ENCODE measurements at regions not wholly inside any gene's neighbourhood (a gene's known extent, or its start where the extent isn't known, plus 50 kb on each side); places are given as distances from the start of the nearest gene placed in this dataset.

- no peaks in the 10 kb centered on the region for H3K27me3 Mint-ChIP-seq (ENCODE audit: unreplicated experiment)
- H3K27ac Mint-ChIP-seq (ENCODE audit: unreplicated experiment), result no peak overlapping the region
- CTCF ChIA-PET, result no interaction called here
- intact Hi-C loops (cut with micrococcal nuclease; ENCODE audit: unreplicated experiment), result no loop called here
- peaks cover 13% of the 10 kb centered on the region for H3K4me1 Mint-ChIP-seq (ENCODE audit: low read depth, unreplicated experiment)
- TF ChIP-seq, protein P1, sequence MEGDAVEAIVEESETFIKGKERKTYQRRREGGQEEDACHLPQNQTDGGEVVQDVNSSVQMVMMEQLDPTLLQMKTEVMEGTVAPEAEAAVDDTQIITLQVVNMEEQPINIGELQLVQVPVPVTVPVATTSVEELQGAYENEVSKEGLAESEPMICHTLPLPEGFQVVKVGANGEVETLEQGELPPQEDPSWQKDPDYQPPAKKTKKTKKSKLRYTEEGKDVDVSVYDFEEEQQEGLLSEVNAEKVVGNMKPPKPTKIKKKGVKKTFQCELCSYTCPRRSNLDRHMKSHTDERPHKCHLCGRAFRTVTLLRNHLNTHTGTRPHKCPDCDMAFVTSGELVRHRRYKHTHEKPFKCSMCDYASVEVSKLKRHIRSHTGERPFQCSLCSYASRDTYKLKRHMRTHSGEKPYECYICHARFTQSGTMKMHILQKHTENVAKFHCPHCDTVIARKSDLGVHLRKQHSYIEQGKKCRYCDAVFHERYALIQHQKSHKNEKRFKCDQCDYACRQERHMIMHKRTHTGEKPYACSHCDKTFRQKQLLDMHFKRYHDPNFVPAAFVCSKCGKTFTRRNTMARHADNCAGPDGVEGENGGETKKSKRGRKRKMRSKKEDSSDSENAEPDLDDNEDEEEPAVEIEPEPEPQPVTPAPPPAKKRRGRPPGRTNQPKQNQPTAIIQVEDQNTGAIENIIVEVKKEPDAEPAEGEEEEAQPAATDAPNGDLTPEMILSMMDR (IDR thresholded peaks at IDR 0.05; ENCODE audit: unreplicated experiment), result no peak
- no peak for DNase-seq
- no peak overlapping the region for H3K4me3 Mint-ChIP-seq (ENCODE audit: low read depth, unreplicated experiment)
- BruUV-seq (replicated peaks), result no TSS peak
- H3K36me3 Mint-ChIP-seq (ENCODE audit: insufficient read depth, unreplicated experiment), result no peaks in the 10 kb centered on the region
- no peaks in the 10 kb centered on the region for H3K9me3 Mint-ChIP-seq (ENCODE audit: low read depth, unreplicated experiment)
Measured at GRCh38 chr13:38415233-38415632, 65.6 kb downstream of the UFM1 start.

DNA sequence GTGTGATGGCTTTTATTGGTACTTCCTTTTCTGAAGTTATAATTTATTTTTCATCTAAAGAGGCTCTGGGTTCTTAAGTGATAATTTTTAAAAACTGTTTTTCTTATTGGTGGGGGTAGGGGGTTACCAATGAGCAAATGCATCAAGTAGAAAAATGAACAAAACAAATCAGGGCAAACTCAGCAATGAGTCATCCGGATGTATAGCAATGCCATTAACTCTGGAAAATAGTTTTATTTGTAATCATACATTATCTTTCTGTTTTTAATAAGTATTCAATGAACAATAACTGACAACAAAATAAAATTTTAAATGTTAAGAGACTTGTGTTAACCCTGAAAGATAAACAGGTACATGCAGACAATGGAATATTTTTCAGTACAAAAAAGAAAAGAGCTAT is 67.6 kb downstream of the UFM1 start:
- no peaks in the 10 kb centered on the region for H3K27me3 Mint-ChIP-seq (ENCODE audit: unreplicated experiment)
- DNase-seq, result no peak
- no TSS peak for BruUV-seq (replicated peaks)
- TF ChIP-seq, protein P1 (IDR thresholded peaks at IDR 0.05; ENCODE audit: unreplicated experiment), result no peak
- no peaks in the 10 kb centered on the region for H3K9me3 Mint-ChIP-seq (ENCODE audit: low read depth, unreplicated experiment)
- intact Hi-C loops (cut with micrococcal nuclease; ENCODE audit: unreplicated experiment), result no loop called here
- CTCF ChIA-PET, result no interaction called here
- H3K4me1 Mint-ChIP-seq (ENCODE audit: low read depth, unreplicated experiment), result no peaks in the 10 kb centered on the region
- no peak overlapping the region for H3K27ac Mint-ChIP-seq (ENCODE audit: unreplicated experiment)
- H3K36me3 Mint-ChIP-seq (ENCODE audit: insufficient read depth, unreplicated experiment), result no peaks in the 10 kb centered on the region
- H3K4me3 Mint-ChIP-seq (ENCODE audit: low read depth, unreplicated experiment), result no peak overlapping the region

- Mint-ChIP-seq H3K27ac (ENCODE audit: unreplicated experiment) (no peak overlapping the region), H3K9me3 (ENCODE audit: low read depth, unreplicated experiment) (no peaks in the 10 kb centered on the region), H3K4me3 (ENCODE audit: low read depth, unreplicated experiment) (no peak overlapping the region), H3K36me3 (ENCODE audit: insufficient read depth, unreplicated experiment) (no peaks in the 10 kb centered on the region), H3K4me1 (ENCODE audit: low read depth, unreplicated experiment) (no peaks in the 10 kb centered on the region), H3K27me3 (ENCODE audit: unreplicated experiment) (no peaks in the 10 kb centered on the region)
- CTCF ChIA-PET, result no interaction called here
- BruUV-seq (replicated peaks), result no TSS peak
- TF ChIP-seq, protein P1 (IDR thresholded peaks at IDR 0.05; ENCODE audit: unreplicated experiment), result peak; percentile 33
- intact Hi-C loops (cut with micrococcal nuclease; ENCODE audit: unreplicated experiment), result no loop called here
- peak; percentile 11 for DNase-seq
Measured at GRCh38 chr13:38417727-38418126, 68.1 kb downstream of the UFM1 start.

GRCh38 chr13:38418286-38418685 is 68.6 kb downstream of the UFM1 start:
- Mint-ChIP-seq H3K27ac (ENCODE audit: unreplicated experiment) (no peak overlapping the region), H3K27me3 (ENCODE audit: unreplicated experiment) (no peaks in the 10 kb centered on the region), H3K9me3 (ENCODE audit: low read depth, unreplicated experiment) (no peaks in the 10 kb centered on the region), H3K36me3 (ENCODE audit: insufficient read depth, unreplicated experiment) (no peaks in the 10 kb centered on the region), H3K4me1 (ENCODE audit: low read depth, unreplicated experiment) (no peaks in the 10 kb centered on the region), H3K4me3 (ENCODE audit: low read depth, unreplicated experiment) (no peak overlapping the region)
- BruUV-seq (replicated peaks), result no TSS peak
- TF ChIP-seq, protein P1 (IDR thresholded peaks at IDR 0.05; ENCODE audit: unreplicated experiment), result no peak
- DNase-seq, result no peak
- intact Hi-C loops (cut with micrococcal nuclease; ENCODE audit: unreplicated experiment), result no loop called here
- CTCF ChIA-PET, result no interaction called here
